ENCODE measurements at regions not wholly inside any gene's neighbourhood (a gene's known extent, or its start where the extent isn't known, plus 50 kb on each side); places are given as distances from the start of the nearest gene placed in this dataset.

DNA sequence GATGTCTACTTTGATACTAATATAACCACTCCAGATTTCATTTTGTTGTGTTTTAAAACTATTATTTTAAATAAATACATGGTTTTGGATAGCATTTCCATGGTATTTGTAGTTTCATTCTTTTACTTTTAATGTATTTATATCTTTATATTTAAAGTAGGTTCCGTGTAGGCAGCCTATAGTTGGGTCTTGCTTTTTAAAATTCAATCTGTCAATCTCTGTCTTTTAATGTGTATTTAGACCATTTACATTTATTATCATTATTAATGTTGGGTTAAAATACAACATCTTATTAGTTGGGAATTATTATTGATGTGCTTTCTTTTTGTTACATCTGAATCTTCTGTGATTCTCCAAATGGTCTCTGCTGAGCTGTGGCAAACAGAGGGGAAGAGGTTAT, 412.1 kb downstream of the NPIPA7 start:
- Histone ChIP-seq H3K36me3 (ENCODE audit: low read length) (no peaks in the 10 kb centered on the region; the same call in 1 of the 2 replicates), H3K9me2 (replicated peaks; ENCODE audit: insufficient read depth, low read length) (no peaks in the 10 kb centered on the region), H3K27ac (ENCODE audit: low read depth, low read length) (no peak overlapping the region), H3K27me3 (ENCODE audit: low read length) (no peaks in the 10 kb centered on the region), H3K9me3 (ENCODE audit: insufficient read depth, low read length) (no peaks in the 10 kb centered on the region), H3K4me3 (ENCODE audit: insufficient read depth, low read length, poor library complexity, severe bottlenecking) (no peak overlapping the region), H3K79me2 (ENCODE audit: insufficient read depth, low read length) (no peaks in the 10 kb centered on the region), H4K20me1 (ENCODE audit: low read depth, low read length) (no peaks in the 10 kb centered on the region), H3K4me2 (ENCODE audit: low read depth, low read length, poor library complexity, severe bottlenecking) (no peak overlapping the region), H2AFZ (ENCODE audit: low read depth, low read length, severe bottlenecking) (no peak overlapping the region), H3K9ac (ENCODE audit: low read length) (no peak overlapping the region), H3F3A (ENCODE audit: insufficient read depth) (no peaks in the 10 kb centered on the region)
- TF ChIP-seq EZH2phosphoT487 (conservative IDR thresholded peaks at IDR 0.05; ENCODE audit: low read length) = no peak
- TF ChIP-seq, protein P1, sequence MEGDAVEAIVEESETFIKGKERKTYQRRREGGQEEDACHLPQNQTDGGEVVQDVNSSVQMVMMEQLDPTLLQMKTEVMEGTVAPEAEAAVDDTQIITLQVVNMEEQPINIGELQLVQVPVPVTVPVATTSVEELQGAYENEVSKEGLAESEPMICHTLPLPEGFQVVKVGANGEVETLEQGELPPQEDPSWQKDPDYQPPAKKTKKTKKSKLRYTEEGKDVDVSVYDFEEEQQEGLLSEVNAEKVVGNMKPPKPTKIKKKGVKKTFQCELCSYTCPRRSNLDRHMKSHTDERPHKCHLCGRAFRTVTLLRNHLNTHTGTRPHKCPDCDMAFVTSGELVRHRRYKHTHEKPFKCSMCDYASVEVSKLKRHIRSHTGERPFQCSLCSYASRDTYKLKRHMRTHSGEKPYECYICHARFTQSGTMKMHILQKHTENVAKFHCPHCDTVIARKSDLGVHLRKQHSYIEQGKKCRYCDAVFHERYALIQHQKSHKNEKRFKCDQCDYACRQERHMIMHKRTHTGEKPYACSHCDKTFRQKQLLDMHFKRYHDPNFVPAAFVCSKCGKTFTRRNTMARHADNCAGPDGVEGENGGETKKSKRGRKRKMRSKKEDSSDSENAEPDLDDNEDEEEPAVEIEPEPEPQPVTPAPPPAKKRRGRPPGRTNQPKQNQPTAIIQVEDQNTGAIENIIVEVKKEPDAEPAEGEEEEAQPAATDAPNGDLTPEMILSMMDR (IDR thresholded peaks at IDR 0.05; ENCODE audit: insufficient read depth, low read length, poor library complexity, severe bottlenecking) = no peak

DNA sequence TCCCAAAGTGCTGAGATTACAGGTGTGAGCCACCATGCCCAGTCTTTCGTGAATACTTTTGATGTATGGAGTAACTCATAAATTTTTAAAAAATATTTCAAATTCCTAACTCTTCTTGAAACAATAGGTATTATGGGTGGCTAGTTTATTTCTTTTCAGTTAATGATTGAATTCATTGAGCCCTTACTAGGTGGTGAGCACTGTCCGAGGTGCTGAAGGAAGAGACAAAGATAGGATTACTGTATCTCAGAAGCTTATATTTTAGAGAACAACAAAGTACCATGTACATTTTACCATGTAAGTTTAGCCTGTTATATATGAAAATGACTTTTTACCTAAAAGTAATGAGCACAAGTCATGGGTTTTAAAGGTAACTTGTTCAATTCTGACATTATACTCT, 418.3 kb downstream of the NPIPA7 start:
- Histone ChIP-seq H3K9ac (ENCODE audit: low read length) (no peak overlapping the region), H3K36me3 (ENCODE audit: low read length) (no peaks in the 10 kb centered on the region), H3F3A (ENCODE audit: insufficient read depth) (no peaks in the 10 kb centered on the region), H3K4me2 (ENCODE audit: low read depth, low read length, poor library complexity, severe bottlenecking) (no peak overlapping the region), H3K79me2 (ENCODE audit: insufficient read depth, low read length) (no peaks in the 10 kb centered on the region), H3K9me2 (replicated peaks; ENCODE audit: insufficient read depth, low read length) (no peaks in the 10 kb centered on the region), H3K4me3 (ENCODE audit: insufficient read depth, low read length, poor library complexity, severe bottlenecking) (no peak overlapping the region), H3K9me3 (ENCODE audit: insufficient read depth, low read length) (no peaks in the 10 kb centered on the region), H3K27me3 (ENCODE audit: low read length) (no peaks in the 10 kb centered on the region), H3K27ac (ENCODE audit: low read depth, low read length) (no peak overlapping the region), H2AFZ (ENCODE audit: low read depth, low read length, severe bottlenecking) (no peak overlapping the region), H4K20me1 (ENCODE audit: low read depth, low read length) (no peaks in the 10 kb centered on the region)
- TF ChIP-seq, protein P1 (IDR thresholded peaks at IDR 0.05; ENCODE audit: insufficient read depth, low read length, poor library complexity, severe bottlenecking) = no peak
- TF ChIP-seq EZH2phosphoT487 (conservative IDR thresholded peaks at IDR 0.05; ENCODE audit: low read length) = no peak

DNA sequence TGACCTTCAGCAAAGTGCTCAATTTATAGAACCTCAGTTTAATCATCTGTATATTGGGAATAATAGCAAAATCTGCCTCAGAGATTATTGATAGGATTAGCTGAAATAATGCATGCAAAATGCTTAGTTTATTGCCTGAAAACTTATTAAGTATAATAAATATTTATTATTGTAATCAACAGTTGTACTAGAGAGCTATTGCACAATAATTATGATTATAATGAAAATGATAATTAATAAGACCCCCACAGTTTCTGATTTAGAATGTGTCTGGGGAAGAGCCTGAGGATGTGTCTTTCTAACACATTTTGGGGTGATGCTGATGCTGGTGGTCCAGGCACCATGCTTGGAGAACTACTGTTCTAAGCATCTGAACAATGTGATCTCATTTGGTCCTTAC, 419.6 kb downstream of the NPIPA7 start:
- Histone ChIP-seq H3K36me3 (ENCODE audit: low read length) (no peaks in the 10 kb centered on the region), H3F3A (ENCODE audit: insufficient read depth) (no peaks in the 10 kb centered on the region), H3K9me3 (ENCODE audit: insufficient read depth, low read length) (no peaks in the 10 kb centered on the region), H3K79me2 (ENCODE audit: insufficient read depth, low read length) (no peaks in the 10 kb centered on the region), H3K9me2 (replicated peaks; ENCODE audit: insufficient read depth, low read length) (no peaks in the 10 kb centered on the region), H4K20me1 (ENCODE audit: low read depth, low read length) (no peaks in the 10 kb centered on the region), H3K4me2 (ENCODE audit: low read depth, low read length, poor library complexity, severe bottlenecking) (no peak overlapping the region), H3K9ac (ENCODE audit: low read length) (no peak overlapping the region), H3K27ac (ENCODE audit: low read depth, low read length) (no peak overlapping the region), H3K27me3 (ENCODE audit: low read length) (no peaks in the 10 kb centered on the region), H3K4me3 (ENCODE audit: insufficient read depth, low read length, poor library complexity, severe bottlenecking) (no peak overlapping the region), H2AFZ (ENCODE audit: low read depth, low read length, severe bottlenecking) (no peak overlapping the region)
- no peak for TF ChIP-seq EZH2phosphoT487 (conservative IDR thresholded peaks at IDR 0.05; ENCODE audit: low read length)
- TF ChIP-seq, protein P1 (IDR thresholded peaks at IDR 0.05; ENCODE audit: insufficient read depth, low read length, poor library complexity, severe bottlenecking) = no peak

All from SU-DHL-6 (cell line).